Liver (tissue), 8 donors: ENCODE measurements at regions not wholly inside any gene's neighbourhood (a gene's known extent, or its start where the extent isn't known, plus 50 kb on each side); places are given as distances from the start of the nearest gene placed in this dataset.

Source experiments
- DNase-seq: peaks from one replicate; pipeline ENCODE4 v3.0.0-alpha.2; 2017; ENCODE audit warnings: low spot score
- H3K27ac ChIP-seq, 2 donors: one replicate each; pipeline ENCODE4 v1.7.0; 2013; ENCODE audit warnings: inconsistent platforms in 2 of 2, low read length in 2 of 2, control low read depth in 1 of 2, low read depth in 1 of 2, mild to moderate bottlenecking in 1 of 2
- H3K27me3 ChIP-seq, 4 donors: one replicate each; pipeline versions ENCODE4 v1.6.1 to v1.7.0; 2013; ENCODE audit warnings: low read length in 3 of 4, inconsistent platforms in 1 of 4, mild to moderate bottlenecking in 1 of 4, moderate library complexity in 1 of 4; ENCODE audit not compliant: control insufficient read depth in 4 of 4, insufficient read depth in 4 of 4
- H3K36me3 ChIP-seq, 4 donors: one replicate each; pipeline versions ENCODE4 v1.6.1 to v1.7.0; 2013; ENCODE audit warnings: low read length in 3 of 4, mild to moderate bottlenecking in 3 of 4, low read depth in 1 of 4, moderate library complexity in 1 of 4; ENCODE audit not compliant: control insufficient read depth in 4 of 4, insufficient read depth in 3 of 4
- H3K4me1 ChIP-seq, 4 donors: one replicate each; pipeline versions ENCODE4 v1.6.1 to v1.7.0; 2013; ENCODE audit warnings: low read length in 3 of 4, mild to moderate bottlenecking in 3 of 4, moderate library complexity in 1 of 4; ENCODE audit not compliant: control insufficient read depth in 4 of 4, insufficient read depth in 4 of 4
- H3K4me3 ChIP-seq, 3 donors: one replicate each; pipeline versions ENCODE4 v1.6.1 to v1.7.0; 2013; ENCODE audit warnings: low read length in 3 of 3, control low read depth in 1 of 3, low read depth in 1 of 3, mild to moderate bottlenecking in 1 of 3
- H3K9ac ChIP-seq, 2 donors: one replicate each; pipeline ENCODE4 v1.7.0; 2013; ENCODE audit warnings: low read length in 2 of 2, mild to moderate bottlenecking in 2 of 2, moderate library complexity in 2 of 2, control low read depth in 1 of 2, low read depth in 1 of 2
- H3K9me3 ChIP-seq, 4 donors: one replicate each; pipeline versions ENCODE4 v1.6.1 to v1.7.0; 2013; ENCODE audit warnings: low read length in 3 of 4; ENCODE audit not compliant: control insufficient read depth in 4 of 4
- EGR1 ChIP-seq, 2 donors: IDR thresholded peaks; 2 replicates each; pipeline ENCODE4 v1.6.1; 2016 to 2018; ENCODE audit warnings: antibody characterized with exemption in 2 of 2, low read depth in 2 of 2
- FOXA1 ChIP-seq: IDR thresholded peaks from 2 replicates; pipeline ENCODE4 v1.6.1; 2016; ENCODE audit warnings: antibody characterized with exemption
- FOXA2 ChIP-seq: IDR thresholded peaks from 2 replicates; pipeline ENCODE4 v1.6.1; 2016; ENCODE audit warnings: antibody characterized with exemption
- GABPA ChIP-seq, 2 donors: IDR thresholded peaks in 1 of 2; conservative IDR thresholded peaks in 1 of 2; 2 replicates each; pipeline ENCODE4 v1.6.1; 2016; ENCODE audit warnings: antibody characterized with exemption in 2 of 2, mild to moderate bottlenecking in 1 of 2, moderate library complexity in 1 of 2
- HNF4A ChIP-seq, 2 donors: conservative IDR thresholded peaks; 2 replicates each; pipeline ENCODE4 v1.6.1; 2016; ENCODE audit warnings: antibody characterized with exemption in 2 of 2, mild to moderate bottlenecking in 2 of 2
- HNF4G ChIP-seq: IDR thresholded peaks from 2 replicates; pipeline ENCODE4 v1.6.1; 2016; ENCODE audit warnings: antibody characterized with exemption
- JUND ChIP-seq, 2 donors: IDR thresholded peaks; 2 replicates each; pipeline ENCODE4 v1.6.1; 2016; ENCODE audit warnings: antibody characterized with exemption in 2 of 2
- NR2F2 ChIP-seq: IDR thresholded peaks from 2 replicates; pipeline ENCODE4 v1.6.1; 2016; ENCODE audit warnings: antibody characterized with exemption
- RAD21 ChIP-seq, 2 donors: IDR thresholded peaks; 2 replicates each; pipeline ENCODE4 v1.6.1; 2016; ENCODE audit warnings: antibody characterized with exemption in 2 of 2, mild to moderate bottlenecking in 2 of 2
- REST ChIP-seq: IDR thresholded peaks from 2 replicates; pipeline ENCODE4 v1.6.1; 2016; ENCODE audit warnings: antibody characterized with exemption, mild to moderate bottlenecking
- RXRA ChIP-seq, 2 donors: IDR thresholded peaks; 2 replicates each; pipeline ENCODE4 v1.6.1; 2017 to 2018; ENCODE audit warnings: antibody characterized with exemption in 2 of 2, mild to moderate bottlenecking in 1 of 2
- SP1 ChIP-seq: IDR thresholded peaks from 2 replicates; pipeline ENCODE4 v1.6.1; 2018; ENCODE audit warnings: antibody characterized with exemption, mild to moderate bottlenecking
- TAF1 ChIP-seq: conservative IDR thresholded peaks from 2 replicates; pipeline ENCODE4 v1.6.1; 2016; ENCODE audit warnings: antibody characterized with exemption, mild to moderate bottlenecking
- YY1 ChIP-seq: IDR thresholded peaks from 2 replicates; pipeline ENCODE4 v1.6.1; 2016; ENCODE audit warnings: antibody characterized with exemption, mild to moderate bottlenecking
- ZBTB33 ChIP-seq: IDR thresholded peaks from 2 replicates; pipeline ENCODE4 v1.6.1; 2016; ENCODE audit warnings: antibody characterized with exemption
- WGBS: extraction: QIAGEN DNeasy Blood & Tissue Kit; methylation state at CpG from one replicate; pipeline ENCODE4 v1.1.7; 2013; 5-methylcytosine and 5-hydroxymethylcytosine counted together
- TF ChIP-seq, protein P1 (sequence below): IDR thresholded peaks from 2 replicates; pipeline ENCODE4 v1.6.1; 2016; ENCODE audit warnings: antibody characterized with exemption
- TF ChIP-seq, protein P2 (sequence below): fragments of 150-350 bp; IDR thresholded peaks from 2 replicates; pipeline ENCODE4 v1.5.1; 2017; ENCODE audit warnings: improper control_type of control experiment, low read depth, low read length; ENCODE audit not compliant: missing input control
- TF ChIP-seq, protein P3 (sequence below): IDR thresholded peaks from 2 replicates; pipeline ENCODE4 v1.6.1; 2016; ENCODE audit warnings: antibody characterized with exemption
- donor health status: healthy.
- donor health status: healthy.
- donor health status: healthy.
- donor health status: healthy.
- donor health status: healthy.

- TF ChIP-seq REST (no peak), EGR1 (IDR thresholded peaks at IDR 0.05; ENCODE audit: low read depth in 2 of 2) (no peak), TAF1 (no peak)
- TF ChIP-seq, protein P1, sequence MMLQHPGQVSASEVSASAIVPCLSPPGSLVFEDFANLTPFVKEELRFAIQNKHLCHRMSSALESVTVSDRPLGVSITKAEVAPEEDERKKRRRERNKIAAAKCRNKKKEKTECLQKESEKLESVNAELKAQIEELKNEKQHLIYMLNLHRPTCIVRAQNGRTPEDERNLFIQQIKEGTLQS = no peak
Observed at GRCh38 chr18:43870626-43871025, 593.3 kb upstream of the SYT4 start (continued).

DNA sequence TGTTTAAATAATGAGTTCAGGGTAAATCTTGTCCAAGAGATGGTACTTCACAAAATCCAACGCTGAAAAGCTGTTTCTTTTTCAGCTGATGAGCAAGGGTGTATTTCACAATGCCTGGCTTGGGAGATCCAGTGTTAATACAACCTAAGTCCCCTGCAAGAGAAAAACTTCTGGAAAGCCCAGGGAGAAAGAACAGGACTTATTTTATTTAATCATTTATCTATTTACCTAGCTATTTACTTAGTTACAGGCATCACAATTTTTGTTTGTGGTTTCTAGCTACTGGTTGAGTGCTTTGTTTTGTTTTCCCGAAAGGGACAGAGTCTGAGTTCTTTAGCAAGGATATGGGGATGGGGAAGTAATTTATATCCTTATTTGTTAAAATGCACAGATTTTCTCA lies 598.2 kb upstream of the SYT4 start:
- TF ChIP-seq GABPA (IDR thresholded peaks at IDR 0.05 in 1 of 2, conservative IDR thresholded peaks at IDR 0.05 in 1 of 2) (no peak), NR2F2 (no peak), ZBTB33 (no peak), SP1 (no peak), JUND (IDR thresholded peaks at IDR 0.05) (no peak), FOXA1 (no peak), YY1 (no peak), RXRA (IDR thresholded peaks at IDR 0.05) (no peak), TAF1 (no peak), FOXA2 (no peak), REST (no peak), RAD21 (IDR thresholded peaks at IDR 0.05) (no peak), HNF4A (conservative IDR thresholded peaks at IDR 0.05) (no peak), HNF4G (no peak)
- TF ChIP-seq, protein P2, sequence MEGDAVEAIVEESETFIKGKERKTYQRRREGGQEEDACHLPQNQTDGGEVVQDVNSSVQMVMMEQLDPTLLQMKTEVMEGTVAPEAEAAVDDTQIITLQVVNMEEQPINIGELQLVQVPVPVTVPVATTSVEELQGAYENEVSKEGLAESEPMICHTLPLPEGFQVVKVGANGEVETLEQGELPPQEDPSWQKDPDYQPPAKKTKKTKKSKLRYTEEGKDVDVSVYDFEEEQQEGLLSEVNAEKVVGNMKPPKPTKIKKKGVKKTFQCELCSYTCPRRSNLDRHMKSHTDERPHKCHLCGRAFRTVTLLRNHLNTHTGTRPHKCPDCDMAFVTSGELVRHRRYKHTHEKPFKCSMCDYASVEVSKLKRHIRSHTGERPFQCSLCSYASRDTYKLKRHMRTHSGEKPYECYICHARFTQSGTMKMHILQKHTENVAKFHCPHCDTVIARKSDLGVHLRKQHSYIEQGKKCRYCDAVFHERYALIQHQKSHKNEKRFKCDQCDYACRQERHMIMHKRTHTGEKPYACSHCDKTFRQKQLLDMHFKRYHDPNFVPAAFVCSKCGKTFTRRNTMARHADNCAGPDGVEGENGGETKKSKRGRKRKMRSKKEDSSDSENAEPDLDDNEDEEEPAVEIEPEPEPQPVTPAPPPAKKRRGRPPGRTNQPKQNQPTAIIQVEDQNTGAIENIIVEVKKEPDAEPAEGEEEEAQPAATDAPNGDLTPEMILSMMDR = no peak
- TF ChIP-seq, protein P1 = no peak
- TF ChIP-seq, protein P3, sequence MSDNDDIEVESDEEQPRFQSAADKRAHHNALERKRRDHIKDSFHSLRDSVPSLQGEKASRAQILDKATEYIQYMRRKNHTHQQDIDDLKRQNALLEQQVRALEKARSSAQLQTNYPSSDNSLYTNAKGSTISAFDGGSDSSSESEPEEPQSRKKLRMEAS = no peak
- Histone ChIP-seq H3K9ac (no peak overlapping the region), H3K27ac (no peak overlapping the region), H3K4me3 (no peak overlapping the region), H3K27me3 (no peaks in the 10 kb centered on the region), H3K4me1 (no peaks in the 10 kb centered on the region), H3K36me3 (no peaks in the 10 kb centered on the region), H3K9me3 (no peaks in the 10 kb centered on the region)
- no peak for DNase-seq
- WGBS = 50% methylated on average over 2 of the region's 2 CpGs
